ENCODE measurements at regions not wholly inside any gene's neighbourhood (a gene's known extent, or its start where the extent isn't known, plus 50 kb on each side); places are given as distances from the start of the nearest gene placed in this dataset.

DNA sequence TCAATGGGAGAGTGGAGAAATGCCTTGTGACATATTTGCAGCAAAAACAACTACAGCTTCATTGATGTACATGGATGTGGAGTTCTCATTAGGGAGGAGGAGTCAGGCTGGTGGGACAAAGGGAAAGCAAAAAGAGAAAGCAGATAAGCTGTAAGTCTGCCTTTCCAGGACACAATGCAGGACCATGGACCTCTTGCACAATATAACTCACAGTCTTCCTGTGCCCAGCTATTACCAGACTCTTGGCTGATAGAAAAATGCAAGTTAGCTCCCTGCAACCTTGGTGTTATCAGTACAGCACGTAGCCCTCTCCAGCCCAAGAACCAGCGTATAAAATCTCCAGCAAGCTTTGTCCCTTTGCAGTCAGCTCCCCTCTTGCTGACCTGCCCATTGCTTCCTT is 232.3 kb downstream of the NFATC2 start:
- DNase-seq (ENCODE audit: low spot score) = no peak
- H3K36me3 ChIP-seq = no peaks in the 10 kb centered on the region
- H3K4me1 ChIP-seq = peaks cover 0 to 13% of the 10 kb centered on the region in 2 donors
- H3K27me3 ChIP-seq = no peaks in the 10 kb centered on the region
- no peaks in the 10 kb centered on the region for H3K9me3 ChIP-seq
- TF ChIP-seq, protein P1, sequence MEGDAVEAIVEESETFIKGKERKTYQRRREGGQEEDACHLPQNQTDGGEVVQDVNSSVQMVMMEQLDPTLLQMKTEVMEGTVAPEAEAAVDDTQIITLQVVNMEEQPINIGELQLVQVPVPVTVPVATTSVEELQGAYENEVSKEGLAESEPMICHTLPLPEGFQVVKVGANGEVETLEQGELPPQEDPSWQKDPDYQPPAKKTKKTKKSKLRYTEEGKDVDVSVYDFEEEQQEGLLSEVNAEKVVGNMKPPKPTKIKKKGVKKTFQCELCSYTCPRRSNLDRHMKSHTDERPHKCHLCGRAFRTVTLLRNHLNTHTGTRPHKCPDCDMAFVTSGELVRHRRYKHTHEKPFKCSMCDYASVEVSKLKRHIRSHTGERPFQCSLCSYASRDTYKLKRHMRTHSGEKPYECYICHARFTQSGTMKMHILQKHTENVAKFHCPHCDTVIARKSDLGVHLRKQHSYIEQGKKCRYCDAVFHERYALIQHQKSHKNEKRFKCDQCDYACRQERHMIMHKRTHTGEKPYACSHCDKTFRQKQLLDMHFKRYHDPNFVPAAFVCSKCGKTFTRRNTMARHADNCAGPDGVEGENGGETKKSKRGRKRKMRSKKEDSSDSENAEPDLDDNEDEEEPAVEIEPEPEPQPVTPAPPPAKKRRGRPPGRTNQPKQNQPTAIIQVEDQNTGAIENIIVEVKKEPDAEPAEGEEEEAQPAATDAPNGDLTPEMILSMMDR (IDR thresholded peaks at IDR 0.05) = no peak
- H3K27ac ChIP-seq = no peak overlapping the region
- no peak overlapping the region for H3K4me3 ChIP-seq

DNA sequence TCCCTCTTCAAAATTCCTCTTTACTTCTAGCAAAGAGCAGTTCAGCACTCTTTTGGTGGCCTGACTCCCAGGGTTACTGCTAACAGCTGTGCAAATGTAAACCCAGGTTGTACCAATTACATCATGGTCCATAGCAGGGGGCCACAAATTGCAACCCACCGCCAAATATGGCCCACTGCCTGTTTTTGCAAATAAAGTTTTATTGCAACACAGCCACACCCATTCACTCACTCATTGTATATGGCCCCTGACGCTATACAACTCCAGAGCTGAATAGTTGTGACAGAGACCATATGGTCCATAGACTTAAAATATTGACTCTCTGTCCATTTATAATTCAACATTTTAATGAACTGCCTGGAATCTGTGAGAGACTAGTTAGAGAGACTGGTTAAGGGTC is 233.4 kb downstream of the NFATC2 start:
- Histone ChIP-seq H3K4me1 (peaks cover 0 to 13% of the 10 kb centered on the region in 2 donors), H3K27me3 (no peaks in the 10 kb centered on the region), H3K9me3 (no peaks in the 10 kb centered on the region), H3K27ac (no peak overlapping the region), H3K36me3 (no peaks in the 10 kb centered on the region), H3K4me3 (no peak overlapping the region)
- DNase-seq (ENCODE audit: low spot score) = no peak
- TF ChIP-seq, protein P1 (IDR thresholded peaks at IDR 0.05) = no peak

DNA sequence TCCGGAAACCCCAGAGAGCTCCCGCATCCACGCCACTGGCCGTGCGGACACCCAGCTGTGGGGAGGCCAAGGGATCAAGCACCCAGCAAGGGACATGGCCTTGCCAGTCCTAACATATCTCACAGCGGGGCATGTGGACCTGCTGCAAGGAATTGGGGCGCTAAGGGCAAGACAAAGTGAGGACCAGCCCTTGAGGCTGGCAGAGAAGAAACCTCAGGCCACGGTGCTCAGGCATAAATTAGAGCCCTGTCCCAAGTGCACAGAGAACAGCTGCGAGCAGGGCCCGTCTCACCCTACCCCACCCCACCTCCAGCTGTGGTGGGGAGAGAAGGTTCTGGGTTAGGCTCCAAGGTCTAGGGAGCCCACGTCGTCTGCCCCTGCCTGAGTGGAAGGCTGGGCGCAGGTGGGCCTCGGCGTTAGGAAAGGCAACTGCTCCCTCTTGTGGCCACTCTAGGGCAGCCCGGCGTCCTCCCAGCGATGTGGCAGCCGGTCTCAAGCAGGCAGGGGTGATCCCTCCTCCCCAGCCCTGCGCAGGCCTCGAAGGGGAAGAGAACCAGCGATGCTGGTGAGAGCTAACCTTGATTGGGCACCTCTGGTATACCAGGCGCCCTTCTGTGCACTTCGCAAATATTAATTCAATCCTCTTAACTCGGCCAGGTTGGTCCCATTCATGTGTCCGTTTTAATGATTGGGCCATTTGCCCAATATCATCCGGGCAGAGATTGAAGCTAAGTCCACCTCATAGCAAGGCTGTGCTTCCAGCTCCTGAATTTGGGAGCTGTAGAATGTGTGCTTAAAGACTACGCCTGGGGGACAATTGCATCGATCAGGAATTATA is 235.8 kb downstream of the NFATC2 start:
- peak; percentile 76 for DNase-seq (ENCODE audit: low spot score)
- H3K36me3 ChIP-seq = no peaks in the 10 kb centered on the region
- peaks cover 0 to 6% of the 10 kb centered on the region in 2 donors for H3K4me1 ChIP-seq
- H3K9me3 ChIP-seq = no peaks in the 10 kb centered on the region
- H3K4me3 ChIP-seq = no peak overlapping the region
- TF ChIP-seq, protein P1 (IDR thresholded peaks at IDR 0.05) = peak; percentile 81 to 94
- no peaks in the 10 kb centered on the region for H3K27me3 ChIP-seq
- no peak overlapping the region for H3K27ac ChIP-seq

DNA sequence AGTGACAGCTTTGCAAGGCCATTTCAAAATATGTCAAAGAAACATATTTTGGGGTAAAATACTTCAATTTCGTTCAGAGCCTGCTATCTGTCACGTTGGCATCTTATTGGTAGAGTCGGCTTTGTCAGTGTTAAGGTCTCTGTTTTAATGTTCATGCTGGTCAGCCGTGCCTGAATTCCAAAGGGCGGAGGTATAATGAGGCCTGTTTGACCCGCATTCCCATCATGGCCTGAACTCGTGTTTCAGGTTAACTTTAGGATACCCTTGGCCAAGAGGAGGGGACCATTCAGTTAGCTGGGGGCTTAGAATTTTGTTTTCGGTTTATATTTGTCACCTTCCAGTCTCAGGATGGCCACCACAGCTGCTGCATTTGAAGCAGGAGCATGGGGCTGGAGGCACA is 236.4 kb downstream of the NFATC2 start:
- H3K4me3 ChIP-seq = no peak overlapping the region
- no peaks in the 10 kb centered on the region for H3K36me3 ChIP-seq
- DNase-seq (ENCODE audit: low spot score) = no peak
- TF ChIP-seq, protein P1 (IDR thresholded peaks at IDR 0.05) = no peak
- no peaks in the 10 kb centered on the region for H3K9me3 ChIP-seq
- no peak overlapping the region for H3K27ac ChIP-seq
- no peaks in the 10 kb centered on the region for H3K27me3 ChIP-seq
- peaks cover 0 to 6% of the 10 kb centered on the region in 2 donors for H3K4me1 ChIP-seq

DNA sequence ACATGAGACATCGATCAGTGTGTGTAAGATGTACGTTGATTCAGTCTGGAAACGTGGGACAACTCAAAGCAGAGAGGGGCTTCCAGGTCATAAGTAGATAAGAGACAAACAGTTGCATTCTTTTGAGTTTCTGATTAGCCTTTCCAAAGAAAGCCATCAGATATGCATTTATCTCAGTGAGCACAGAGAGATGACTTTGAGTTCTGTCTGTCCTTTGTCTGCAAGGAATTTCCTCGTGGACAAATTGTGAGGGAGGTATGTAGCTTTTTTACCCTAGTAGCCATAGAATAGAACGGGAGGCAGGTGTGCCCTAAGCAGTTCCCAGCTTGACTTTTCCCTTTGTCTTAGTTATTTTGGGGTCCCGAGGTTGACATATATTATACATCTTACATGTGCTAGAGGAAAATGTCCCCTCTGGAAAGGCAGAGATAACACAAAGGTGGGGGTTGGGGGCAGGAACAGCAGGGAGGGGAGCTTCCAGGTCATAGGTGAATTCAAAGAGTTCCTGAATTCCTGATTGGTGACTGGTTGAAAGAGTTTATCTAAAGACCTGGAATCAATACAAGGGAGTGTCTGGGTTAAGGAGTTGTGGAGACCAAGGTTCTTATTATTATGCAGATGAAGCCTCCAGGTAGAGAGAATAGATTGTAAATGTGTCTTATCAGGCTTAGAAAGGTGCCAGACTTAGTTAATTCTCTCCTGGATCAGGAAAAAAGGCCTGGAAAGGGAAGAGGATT is 237.0 kb downstream of the NFATC2 start:
- H3K27ac ChIP-seq = no peak overlapping the region
- TF ChIP-seq, protein P1 (IDR thresholded peaks at IDR 0.05) = no peak
- no peak for DNase-seq (ENCODE audit: low spot score)
- peaks cover 0 to 6% of the 10 kb centered on the region in 2 donors for H3K4me1 ChIP-seq
- H3K27me3 ChIP-seq = no peaks in the 10 kb centered on the region
- H3K36me3 ChIP-seq = no peaks in the 10 kb centered on the region
- H3K4me3 ChIP-seq = no peak overlapping the region
- H3K9me3 ChIP-seq = peaks cover 0 to 1% of the 10 kb centered on the region in 2 donors

Data from right atrium auricular region (tissue), 2 donors.